Ammon's horn (tissue), 1 donor: ENCODE measurements at regions not wholly inside any gene's neighbourhood (a gene's known extent, or its start where the extent isn't known, plus 50 kb on each side); places are given as distances from the start of the nearest gene placed in this dataset.

Experiments
- DNase-seq: peaks from one replicate; pipeline ENCODE4 v3.0.0-alpha.2; 2016; ENCODE audit warnings: low spot score

- DNase-seq: no peak
Measured at GRCh38 chr6:98717322-98717877, 117.0 kb upstream of the POU3F2 start.

- DNase-seq: no peak
Measured at GRCh38 chr6:98717988-98718387, 116.4 kb upstream of the POU3F2 start.

GRCh38 chr6:98724537-98724936 is 109.8 kb upstream of the POU3F2 start:
- no peak for DNase-seq

- DNase-seq: peak; percentile 5
Measured at GRCh38 chr6:98747273-98747672, 87.1 kb upstream of the POU3F2 start.

- no peak for DNase-seq
Measured at GRCh38 chr6:98747960-98748359, 86.4 kb upstream of the POU3F2 start.

GRCh38 chr6:98759459-98759858 is 74.9 kb upstream of the POU3F2 start:
- no peak for DNase-seq

GRCh38 chr6:98764373-98764911 is 69.9 kb upstream of the POU3F2 start:
- DNase-seq: no peak

- DNase-seq: no peak
Measured at GRCh38 chr6:98769546-98769945, 64.8 kb upstream of the POU3F2 start.

GRCh38 chr6:98775205-98775604 is 59.2 kb upstream of the POU3F2 start:
- DNase-seq: no peak

- no peak for DNase-seq
Measured at GRCh38 chr6:98777762-98778161, 56.6 kb upstream of the POU3F2 start.

GRCh38 chr6:98779618-98780017 is 54.8 kb upstream of the POU3F2 start:
- no peak for DNase-seq

GRCh38 chr6:98782772-98783171 is 51.6 kb upstream of the POU3F2 start:
- DNase-seq: no peak

GRCh38 chr6:98783578-98783977 is 50.8 kb upstream of the POU3F2 start:
- DNase-seq: no peak
